ENCODE measurements at regions not wholly inside any gene's neighbourhood (a gene's known extent, or its start where the extent isn't known, plus 50 kb on each side); places are given as distances from the start of the nearest gene placed in this dataset.

GRCh38 chr9:1271786-1272185, 221.6 kb downstream of the DMRT2 start:
- Histone ChIP-seq H3K9ac (ENCODE audit: low read length in 5 of 5) (no peak overlapping the region), H3K4me3 (ENCODE audit: low read depth in 1 of 5, low read length in 5 of 5) (no peak overlapping the region), H3K36me3 (ENCODE audit: control insufficient read depth in 5 of 5, insufficient read depth in 5 of 5, low read length in 5 of 5) (no peaks in the 10 kb centered on the region), H3K27me3 (ENCODE audit: control insufficient read depth in 5 of 5, insufficient read depth in 4 of 5, low read length in 5 of 5) (no peaks in the 10 kb centered on the region), H3K27ac (ENCODE audit: low read depth, low read length) (no peak overlapping the region), H3K9me3 (ENCODE audit: control insufficient read depth in 5 of 5, low read length in 5 of 5) (no peaks in the 10 kb centered on the region), H3K4me1 (ENCODE audit: control insufficient read depth in 5 of 5, insufficient read depth in 5 of 5, low read length in 5 of 5) (peaks cover 0 to 18% (median 0%) of the 10 kb centered on the region in 5 donors)

GRCh38 chr9:1272488-1272887, 222.3 kb downstream of the DMRT2 start:
- H3K27ac ChIP-seq (ENCODE audit: low read depth, low read length) = no peak overlapping the region
- H3K36me3 ChIP-seq (ENCODE audit: control insufficient read depth in 5 of 5, insufficient read depth in 5 of 5, low read length in 5 of 5) = no peaks in the 10 kb centered on the region
- no peak overlapping the region for H3K4me3 ChIP-seq (ENCODE audit: low read depth in 1 of 5, low read length in 5 of 5)
- peaks cover 0 to 18% (median 0%) of the 10 kb centered on the region in 5 donors for H3K4me1 ChIP-seq (ENCODE audit: control insufficient read depth in 5 of 5, insufficient read depth in 5 of 5, low read length in 5 of 5)
- H3K27me3 ChIP-seq (ENCODE audit: control insufficient read depth in 5 of 5, insufficient read depth in 4 of 5, low read length in 5 of 5) = no peaks in the 10 kb centered on the region
- H3K9ac ChIP-seq (ENCODE audit: low read length in 5 of 5) = no peak overlapping the region
- no peaks in the 10 kb centered on the region for H3K9me3 ChIP-seq (ENCODE audit: control insufficient read depth in 5 of 5, low read length in 5 of 5)

DNA sequence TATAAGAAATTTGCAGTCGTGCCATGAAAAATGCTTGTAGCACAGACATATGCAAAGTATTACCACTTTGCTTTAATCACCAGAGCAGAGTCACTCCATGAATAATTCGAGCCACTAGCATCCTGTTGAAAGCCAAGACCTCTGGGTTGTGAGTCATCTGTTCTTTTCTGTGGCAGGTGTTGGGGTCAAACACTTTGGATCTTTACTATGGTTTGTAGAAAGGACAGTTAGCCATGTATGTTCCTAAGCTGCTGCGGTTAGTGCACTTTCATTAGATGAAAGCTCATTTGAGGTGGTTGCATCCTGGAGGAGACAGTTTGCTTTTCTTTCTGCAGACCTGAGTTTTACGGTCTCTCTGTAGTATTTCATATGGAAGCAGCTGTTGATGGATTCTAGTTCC, 223.7 kb downstream of the DMRT2 start:
- Histone ChIP-seq H3K9me3 (ENCODE audit: control insufficient read depth in 5 of 5, low read length in 5 of 5) (no peaks in the 10 kb centered on the region), H3K27ac (ENCODE audit: low read depth, low read length) (no peak overlapping the region), H3K9ac (ENCODE audit: low read length in 5 of 5) (no peak overlapping the region), H3K4me1 (ENCODE audit: control insufficient read depth in 5 of 5, insufficient read depth in 5 of 5, low read length in 5 of 5) (peaks cover 0 to 14% (median 0%) of the 10 kb centered on the region in 5 donors), H3K27me3 (ENCODE audit: control insufficient read depth in 5 of 5, insufficient read depth in 4 of 5, low read length in 5 of 5) (no peaks in the 10 kb centered on the region), H3K4me3 (ENCODE audit: low read depth in 1 of 5, low read length in 5 of 5) (no peak overlapping the region), H3K36me3 (ENCODE audit: control insufficient read depth in 5 of 5, insufficient read depth in 5 of 5, low read length in 5 of 5) (no peaks in the 10 kb centered on the region)

- Histone ChIP-seq H3K4me1 (ENCODE audit: control insufficient read depth in 5 of 5, insufficient read depth in 5 of 5, low read length in 5 of 5) (peaks cover 0 to 14% (median 0%) of the 10 kb centered on the region in 5 donors), H3K36me3 (ENCODE audit: control insufficient read depth in 5 of 5, insufficient read depth in 5 of 5, low read length in 5 of 5) (no peaks in the 10 kb centered on the region), H3K4me3 (ENCODE audit: low read depth in 1 of 5, low read length in 5 of 5) (no peak overlapping the region), H3K9ac (ENCODE audit: low read length in 5 of 5) (no peak overlapping the region), H3K27me3 (ENCODE audit: control insufficient read depth in 5 of 5, insufficient read depth in 4 of 5, low read length in 5 of 5) (no peaks in the 10 kb centered on the region), H3K27ac (ENCODE audit: low read depth, low read length) (no peak overlapping the region), H3K9me3 (ENCODE audit: control insufficient read depth in 5 of 5, low read length in 5 of 5) (no peaks in the 10 kb centered on the region)
Observed at GRCh38 chr9:1274334-1274733, 224.2 kb downstream of the DMRT2 start.

DNA sequence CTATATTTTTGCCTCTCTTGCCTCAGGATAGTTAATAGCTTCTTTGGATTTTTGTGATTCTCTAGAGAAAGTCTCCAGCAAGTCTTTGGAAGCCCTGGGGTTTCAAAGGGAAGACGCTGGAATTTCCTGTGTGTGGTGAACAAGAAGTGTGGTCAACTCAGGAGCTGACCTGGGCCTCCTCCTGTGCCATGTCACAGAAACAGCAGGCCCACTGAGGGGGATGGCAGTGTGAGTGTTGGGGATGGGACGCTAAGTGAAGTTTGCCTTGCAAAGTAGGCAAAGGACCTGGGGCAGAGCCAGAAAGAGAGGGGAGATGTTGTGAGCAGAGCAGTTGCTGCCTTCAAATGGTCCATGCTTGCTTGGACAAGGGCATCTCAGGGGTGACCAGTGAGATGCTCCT, 226.3 kb downstream of the DMRT2 start:
- Histone ChIP-seq H3K4me1 (ENCODE audit: control insufficient read depth in 5 of 5, insufficient read depth in 5 of 5, low read length in 5 of 5) (peaks cover 0 to 2% (median 0%) of the 10 kb centered on the region in 5 donors), H3K27ac (ENCODE audit: low read depth, low read length) (no peak overlapping the region), H3K4me3 (ENCODE audit: low read depth in 1 of 5, low read length in 5 of 5) (no peak overlapping the region), H3K9me3 (ENCODE audit: control insufficient read depth in 5 of 5, low read length in 5 of 5) (no peaks in the 10 kb centered on the region), H3K27me3 (ENCODE audit: control insufficient read depth in 5 of 5, insufficient read depth in 4 of 5, low read length in 5 of 5) (no peaks in the 10 kb centered on the region), H3K36me3 (ENCODE audit: control insufficient read depth in 5 of 5, insufficient read depth in 5 of 5, low read length in 5 of 5) (no peaks in the 10 kb centered on the region), H3K9ac (ENCODE audit: low read length in 5 of 5) (no peak overlapping the region)

- Histone ChIP-seq H3K4me3 (ENCODE audit: low read depth in 1 of 5, low read length in 5 of 5) (no peak overlapping the region), H3K27me3 (ENCODE audit: control insufficient read depth in 5 of 5, insufficient read depth in 4 of 5, low read length in 5 of 5) (no peaks in the 10 kb centered on the region), H3K4me1 (ENCODE audit: control insufficient read depth in 5 of 5, insufficient read depth in 5 of 5, low read length in 5 of 5) (peaks cover 0 to 3% (median 0%) of the 10 kb centered on the region in 5 donors), H3K9ac (ENCODE audit: low read length in 5 of 5) (no peak overlapping the region), H3K9me3 (ENCODE audit: control insufficient read depth in 5 of 5, low read length in 5 of 5) (no peaks in the 10 kb centered on the region), H3K27ac (ENCODE audit: low read depth, low read length) (no peak overlapping the region), H3K36me3 (ENCODE audit: control insufficient read depth in 5 of 5, insufficient read depth in 5 of 5, low read length in 5 of 5) (no peaks in the 10 kb centered on the region)
Observed at GRCh38 chr9:1284727-1285126, 234.6 kb downstream of the DMRT2 start.

- H3K27me3 ChIP-seq (ENCODE audit: control insufficient read depth in 5 of 5, insufficient read depth in 4 of 5, low read length in 5 of 5) = no peaks in the 10 kb centered on the region
- H3K9me3 ChIP-seq (ENCODE audit: control insufficient read depth in 5 of 5, low read length in 5 of 5) = no peaks in the 10 kb centered on the region
- no peak overlapping the region for H3K9ac ChIP-seq (ENCODE audit: low read length in 5 of 5)
- no peaks in the 10 kb centered on the region for H3K36me3 ChIP-seq (ENCODE audit: control insufficient read depth in 5 of 5, insufficient read depth in 5 of 5, low read length in 5 of 5)
- no peak overlapping the region for H3K4me3 ChIP-seq (ENCODE audit: low read depth in 1 of 5, low read length in 5 of 5)
- H3K4me1 ChIP-seq (ENCODE audit: control insufficient read depth in 5 of 5, insufficient read depth in 5 of 5, low read length in 5 of 5) = peaks cover 0 to 3% (median 0%) of the 10 kb centered on the region in 5 donors
- no peak overlapping the region for H3K27ac ChIP-seq (ENCODE audit: low read depth, low read length)
Observed at GRCh38 chr9:1285526-1285925, 235.4 kb downstream of the DMRT2 start.

- Histone ChIP-seq H3K27me3 (ENCODE audit: control insufficient read depth in 5 of 5, insufficient read depth in 4 of 5, low read length in 5 of 5) (no peaks in the 10 kb centered on the region), H3K27ac (ENCODE audit: low read depth, low read length) (no peak overlapping the region), H3K4me3 (ENCODE audit: low read depth in 1 of 5, low read length in 5 of 5) (no peak overlapping the region), H3K4me1 (ENCODE audit: control insufficient read depth in 5 of 5, insufficient read depth in 5 of 5, low read length in 5 of 5) (peaks cover 0 to 1% (median 0%) of the 10 kb centered on the region in 5 donors), H3K9me3 (ENCODE audit: control insufficient read depth in 5 of 5, low read length in 5 of 5) (no peaks in the 10 kb centered on the region), H3K9ac (ENCODE audit: low read length in 5 of 5) (no peak overlapping the region), H3K36me3 (ENCODE audit: control insufficient read depth in 5 of 5, insufficient read depth in 5 of 5, low read length in 5 of 5) (no peaks in the 10 kb centered on the region)
Observed at GRCh38 chr9:1292384-1292783, 242.2 kb downstream of the DMRT2 start.

DNA sequence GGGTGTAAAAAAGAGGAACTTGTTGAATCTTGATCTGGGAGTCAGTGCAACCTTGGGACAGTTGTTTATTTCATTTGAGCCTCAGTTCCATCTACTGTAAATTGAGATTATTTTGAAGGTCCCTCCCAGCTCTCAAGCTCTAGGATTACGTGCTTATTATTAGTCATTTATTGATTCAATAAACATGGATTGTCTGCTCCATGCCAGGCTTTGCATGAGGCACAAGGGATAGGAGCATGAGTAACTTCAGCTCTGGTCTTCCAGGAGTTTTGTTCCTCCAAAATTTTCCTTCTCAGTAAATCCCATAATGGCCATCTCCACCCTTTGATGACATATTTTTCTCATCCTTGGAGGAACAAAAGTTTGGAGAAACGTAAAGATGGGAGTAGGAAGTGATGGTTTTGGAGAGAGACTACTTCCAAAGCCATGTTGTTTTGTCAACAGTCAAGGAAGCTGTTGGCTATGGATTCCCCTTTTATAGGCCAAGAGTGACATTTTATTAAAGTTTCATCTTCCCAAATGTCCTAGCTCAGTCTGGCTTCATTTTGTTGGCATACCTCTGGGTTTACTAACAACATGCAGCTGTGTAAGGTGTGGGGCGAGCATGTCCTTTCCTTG, 244.6 kb downstream of the DMRT2 start:
- no peaks in the 10 kb centered on the region for H3K27me3 ChIP-seq (ENCODE audit: control insufficient read depth in 5 of 5, insufficient read depth in 4 of 5, low read length in 5 of 5)

GRCh38 chr9:1296331-1296730, 246.2 kb downstream of the DMRT2 start:
- no peaks in the 10 kb centered on the region for H3K27me3 ChIP-seq (ENCODE audit: control insufficient read depth in 5 of 5, insufficient read depth in 4 of 5, low read length in 5 of 5)
- H3K9ac ChIP-seq (ENCODE audit: low read length in 5 of 5) = no peak overlapping the region
- H3K9me3 ChIP-seq (ENCODE audit: control insufficient read depth in 5 of 5, low read length in 5 of 5) = no peaks in the 10 kb centered on the region
- H3K36me3 ChIP-seq (ENCODE audit: control insufficient read depth in 5 of 5, insufficient read depth in 5 of 5, low read length in 5 of 5) = no peaks in the 10 kb centered on the region
- peaks cover 4 to 25% (median 19%) of the 10 kb centered on the region in 5 donors for H3K4me1 ChIP-seq (ENCODE audit: control insufficient read depth in 5 of 5, insufficient read depth in 5 of 5, low read length in 5 of 5)
- H3K4me3 ChIP-seq (ENCODE audit: low read depth in 1 of 5, low read length in 5 of 5) = no peak overlapping the region
- no peak overlapping the region for H3K27ac ChIP-seq (ENCODE audit: low read depth, low read length)

More for the DNA sequence above, 244.6 kb downstream of the DMRT2 start:
- no peak overlapping the region for H3K4me3 ChIP-seq (ENCODE audit: low read depth in 1 of 5, low read length in 5 of 5)
- H3K9me3 ChIP-seq (ENCODE audit: control insufficient read depth in 5 of 5, low read length in 5 of 5) = no peaks in the 10 kb centered on the region
- no peak overlapping the region for H3K9ac ChIP-seq (ENCODE audit: low read length in 5 of 5)
- no peak overlapping the region for H3K27ac ChIP-seq (ENCODE audit: low read depth, low read length)
- peaks cover 0 to 14% (median 12%) of the 10 kb centered on the region in 5 donors for H3K4me1 ChIP-seq (ENCODE audit: control insufficient read depth in 5 of 5, insufficient read depth in 5 of 5, low read length in 5 of 5)
- H3K36me3 ChIP-seq (ENCODE audit: control insufficient read depth in 5 of 5, insufficient read depth in 5 of 5, low read length in 5 of 5) = no peaks in the 10 kb centered on the region
